Kidney epithelial cell (primary cell): ENCODE measurements at regions not wholly inside any gene's neighbourhood (a gene's known extent, or its start where the extent isn't known, plus 50 kb on each side); places are given as distances from the start of the nearest gene placed in this dataset.

Experiments
- DNase-seq: peaks from one replicate; pipeline ENCODE4 v3.0.0-alpha.2; 2010; ENCODE audit warnings: low read depth
- H3K27me3 ChIP-seq: 2 replicates; pipeline ENCODE4 v1.6.0; 2011; ENCODE audit warnings: low read length; ENCODE audit not compliant: control insufficient read depth, insufficient read depth
- H3K36me3 ChIP-seq: 2 replicates; pipeline ENCODE4 v1.5.1; 2011; ENCODE audit warnings: low read length; ENCODE audit not compliant: control insufficient read depth, insufficient read depth
- H3K4me3 ChIP-seq: 2 replicates; pipeline ENCODE4 v1.5.1; 2011; ENCODE audit warnings: low read depth, mild to moderate bottlenecking, control low read depth, low read length
- CTCF ChIP-seq: IDR thresholded peaks from 2 replicates; pipeline ENCODE4 v1.5.1; 2011; ENCODE audit warnings: mild to moderate bottlenecking, moderate library complexity, low read length, control low read depth, inconsistent platforms; ENCODE audit not compliant: insufficient read depth, poor library complexity, severe bottlenecking

GRCh38 chr3:150218841-150219240 is 189.3 kb upstream of the TSC22D2 start:
- Histone ChIP-seq H3K36me3 (no peaks in the 10 kb centered on the region), H3K4me3 (no peak overlapping the region), H3K27me3 (peaks cover 2% of the 10 kb centered on the region)
- no peak for TF ChIP-seq CTCF
- DNase-seq: no peak

DNA sequence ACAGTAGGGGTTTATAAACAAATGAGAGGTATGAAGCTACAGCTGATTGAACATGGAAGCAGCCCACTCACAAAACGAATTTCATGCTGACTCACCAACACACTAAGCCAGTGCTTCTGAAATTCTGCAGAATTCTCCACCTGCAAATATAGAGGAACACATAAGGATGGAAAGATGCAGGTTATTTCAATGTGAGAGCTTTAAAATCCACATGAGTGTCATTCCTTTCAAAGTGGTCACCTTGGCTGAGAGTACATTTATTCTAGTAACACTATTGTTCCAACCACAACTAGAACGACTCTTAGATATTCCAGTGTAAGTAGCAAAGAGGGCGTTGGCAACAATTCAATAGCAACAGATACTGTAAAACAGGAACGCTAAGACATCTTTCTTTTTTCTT is 189.9 kb upstream of the TSC22D2 start:
- Histone ChIP-seq H3K4me3 (no peak overlapping the region), H3K27me3 (peaks cover 2% of the 10 kb centered on the region), H3K36me3 (no peaks in the 10 kb centered on the region)
- no peak for TF ChIP-seq CTCF
- DNase-seq: no peak

GRCh38 chr3:150217691-150218090 is 190.4 kb upstream of the TSC22D2 start:
- TF ChIP-seq CTCF: no peak
- Histone ChIP-seq H3K27me3 (peaks cover 2% of the 10 kb centered on the region), H3K4me3 (no peak overlapping the region), H3K36me3 (no peaks in the 10 kb centered on the region)
- no peak for DNase-seq

- DNase-seq: no peak
- no peaks in the 10 kb centered on the region for H3K36me3 ChIP-seq
- H3K4me3 ChIP-seq: no peak overlapping the region
- TF ChIP-seq CTCF: no peak
- H3K27me3 ChIP-seq: peaks cover 2% of the 10 kb centered on the region
Observed at GRCh38 chr3:150216866-150217600, 191.1 kb upstream of the TSC22D2 start.

GRCh38 chr3:150216041-150216811 is 191.9 kb upstream of the TSC22D2 start:
- peak; percentile 1 for TF ChIP-seq CTCF
- no peak overlapping the region for H3K4me3 ChIP-seq
- H3K27me3 ChIP-seq: no peaks in the 10 kb centered on the region
- no peaks in the 10 kb centered on the region for H3K36me3 ChIP-seq
- no peak for DNase-seq
